NCI-H2107 (cell line): ENCODE measurements at regions not wholly inside any gene's neighbourhood (a gene's known extent, or its start where the extent isn't known, plus 50 kb on each side); places are given as distances from the start of the nearest gene placed in this dataset.

Source experiments
- DNase-seq: peaks from one replicate; lab custom pipeline; 2025; lab: John Stamatoyannopoulos, UW

GRCh38 chr5:6236170-6236793 is 142.1 kb downstream of the MED10 start:
- no peak for DNase-seq

- no peak for DNase-seq
Measured at GRCh38 chr5:6235726-6236125, 142.6 kb downstream of the MED10 start.

GRCh38 chr5:6228257-6229250 is 149.8 kb downstream of the MED10 start:
- DNase-seq = no peak

- DNase-seq = no peak
Measured at GRCh38 chr5:6225121-6225607, 153.2 kb downstream of the MED10 start.

- no peak for DNase-seq
Measured at GRCh38 chr5:6224406-6224805, 153.9 kb downstream of the MED10 start.

GRCh38 chr5:6222899-6223298 is 155.4 kb downstream of the MED10 start:
- DNase-seq = no peak

- DNase-seq = no peak
Measured at GRCh38 chr5:6222121-6222520, 156.2 kb downstream of the MED10 start.

- DNase-seq = no peak
Measured at GRCh38 chr5:6221141-6221626, 157.2 kb downstream of the MED10 start.

- no peak for DNase-seq
Measured at GRCh38 chr5:6220346-6221088, 157.8 kb downstream of the MED10 start.

GRCh38 chr5:6218517-6218916 is 159.8 kb downstream of the MED10 start:
- DNase-seq = no peak

GRCh38 chr5:6218116-6218515 is 160.2 kb downstream of the MED10 start:
- DNase-seq = no peak

- DNase-seq = no peak
Measured at GRCh38 chr5:6216471-6217075, 161.8 kb downstream of the MED10 start.

- no peak for DNase-seq
Measured at GRCh38 chr5:6215891-6216290, 162.5 kb downstream of the MED10 start.

GRCh38 chr5:6212244-6212643 is 166.1 kb downstream of the MED10 start:
- DNase-seq = no peak

- DNase-seq = no peak
Measured at GRCh38 chr5:6206501-6206900, 171.8 kb downstream of the MED10 start.

- no peak for DNase-seq
Measured at GRCh38 chr5:6202968-6203365, 175.4 kb downstream of the MED10 start.

GRCh38 chr5:6202149-6202967 is 176.0 kb downstream of the MED10 start:
- no peak for DNase-seq

GRCh38 chr5:6201631-6202030 is 176.7 kb downstream of the MED10 start:
- no peak for DNase-seq

- no peak for DNase-seq
Measured at GRCh38 chr5:6198531-6198930, 179.8 kb downstream of the MED10 start.

- DNase-seq = no peak
Measured at GRCh38 chr5:6197427-6197826, 180.9 kb downstream of the MED10 start.
